ENCODE measurements at regions not wholly inside any gene's neighbourhood (a gene's known extent, or its start where the extent isn't known, plus 50 kb on each side); places are given as distances from the start of the nearest gene placed in this dataset.

DNA sequence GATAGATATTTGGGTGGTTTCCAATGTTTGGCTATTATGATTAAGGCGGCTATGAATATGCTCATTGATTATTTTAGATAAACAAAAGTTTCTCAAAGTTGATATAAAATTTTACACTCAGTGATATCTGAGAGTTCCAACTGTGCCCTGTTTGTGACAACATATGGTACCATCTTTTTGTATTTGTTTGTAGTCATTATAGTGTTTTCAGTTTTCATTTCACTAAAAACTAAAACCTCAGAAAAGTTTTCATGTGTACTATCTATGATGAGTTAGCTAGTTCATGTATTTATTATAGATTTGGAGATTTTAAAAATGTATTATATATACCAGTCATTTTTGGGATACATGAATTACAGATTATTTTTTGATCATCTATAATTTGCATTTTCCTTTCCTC, 1111.4 kb downstream of the CDH18 start:
- no peak for DNase-seq (ENCODE audit: low read depth)
- TF ChIP-seq, protein P1, sequence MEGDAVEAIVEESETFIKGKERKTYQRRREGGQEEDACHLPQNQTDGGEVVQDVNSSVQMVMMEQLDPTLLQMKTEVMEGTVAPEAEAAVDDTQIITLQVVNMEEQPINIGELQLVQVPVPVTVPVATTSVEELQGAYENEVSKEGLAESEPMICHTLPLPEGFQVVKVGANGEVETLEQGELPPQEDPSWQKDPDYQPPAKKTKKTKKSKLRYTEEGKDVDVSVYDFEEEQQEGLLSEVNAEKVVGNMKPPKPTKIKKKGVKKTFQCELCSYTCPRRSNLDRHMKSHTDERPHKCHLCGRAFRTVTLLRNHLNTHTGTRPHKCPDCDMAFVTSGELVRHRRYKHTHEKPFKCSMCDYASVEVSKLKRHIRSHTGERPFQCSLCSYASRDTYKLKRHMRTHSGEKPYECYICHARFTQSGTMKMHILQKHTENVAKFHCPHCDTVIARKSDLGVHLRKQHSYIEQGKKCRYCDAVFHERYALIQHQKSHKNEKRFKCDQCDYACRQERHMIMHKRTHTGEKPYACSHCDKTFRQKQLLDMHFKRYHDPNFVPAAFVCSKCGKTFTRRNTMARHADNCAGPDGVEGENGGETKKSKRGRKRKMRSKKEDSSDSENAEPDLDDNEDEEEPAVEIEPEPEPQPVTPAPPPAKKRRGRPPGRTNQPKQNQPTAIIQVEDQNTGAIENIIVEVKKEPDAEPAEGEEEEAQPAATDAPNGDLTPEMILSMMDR (IDR thresholded peaks at IDR 0.05; ENCODE audit: low read depth, low read length, missing control alignments) = no peak
- H3K4me3 ChIP-seq (ENCODE audit: low read depth, low read length) = no peak overlapping the region

DNA sequence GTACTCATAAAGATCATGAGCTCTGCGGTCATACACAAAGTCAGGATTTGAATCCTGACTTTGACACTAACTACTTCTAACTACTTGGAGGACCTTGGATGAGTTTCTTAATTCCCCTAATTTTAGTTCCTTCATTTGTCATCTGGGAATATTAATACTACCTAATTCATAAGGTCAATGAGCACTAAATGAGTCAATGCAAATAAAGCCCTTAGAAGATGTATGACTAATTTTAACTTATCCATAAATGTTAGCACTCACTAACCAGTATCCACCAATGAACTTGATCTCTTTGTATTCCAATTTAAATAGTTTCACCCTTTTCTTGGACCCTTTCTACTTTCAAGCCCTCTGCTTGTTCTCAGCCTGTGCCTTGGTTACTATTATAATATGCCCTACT, 1106.4 kb downstream of the CDH18 start:
- H3K4me3 ChIP-seq (ENCODE audit: low read depth, low read length) = no peak overlapping the region
- DNase-seq (ENCODE audit: low read depth) = no peak
- TF ChIP-seq, protein P1 (IDR thresholded peaks at IDR 0.05; ENCODE audit: low read depth, low read length, missing control alignments) = no peak

DNA sequence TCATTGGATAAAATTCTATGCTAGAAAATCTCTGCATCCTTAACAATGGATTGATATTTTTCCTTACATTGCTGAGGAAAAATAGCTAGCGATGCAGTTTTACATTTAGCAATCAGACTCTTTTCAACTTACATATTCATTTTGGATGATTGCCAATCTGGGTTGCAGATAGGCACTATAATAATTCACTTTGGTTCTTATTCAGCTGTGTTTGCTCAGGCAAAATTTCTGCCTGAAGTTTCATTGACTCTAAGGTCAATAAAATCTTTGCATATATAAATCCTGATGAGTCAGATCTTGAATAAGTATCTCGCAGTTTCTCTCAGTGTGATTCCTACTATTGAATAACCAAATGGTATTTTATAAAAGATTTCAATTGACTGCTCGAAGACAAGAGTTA, 1105.8 kb downstream of the CDH18 start:
- TF ChIP-seq, protein P1 (IDR thresholded peaks at IDR 0.05; ENCODE audit: low read depth, low read length, missing control alignments) = no peak
- H3K4me3 ChIP-seq (ENCODE audit: low read depth, low read length) = no peak overlapping the region
- DNase-seq (ENCODE audit: low read depth) = no peak

DNA sequence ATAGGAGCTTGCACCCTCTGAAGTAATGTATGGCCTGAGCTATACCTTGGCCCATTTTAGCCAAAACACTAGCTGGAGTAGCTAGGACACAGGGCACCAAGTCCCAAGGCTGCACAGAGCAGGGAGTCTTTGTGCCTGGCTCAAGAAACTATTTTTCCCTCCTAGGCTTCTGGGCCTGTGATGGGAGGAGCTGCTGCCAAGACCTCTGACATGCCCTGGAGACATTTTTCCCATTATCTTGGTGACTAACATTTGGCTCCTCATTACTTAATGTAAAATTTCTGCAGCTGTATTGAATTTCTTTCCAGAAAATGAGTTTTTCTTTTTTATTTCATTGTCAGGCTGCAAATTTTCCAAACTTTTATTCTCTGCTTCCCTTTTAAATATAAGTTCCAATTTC, 1099.2 kb downstream of the CDH18 start:
- TF ChIP-seq, protein P1 (IDR thresholded peaks at IDR 0.05; ENCODE audit: low read depth, low read length, missing control alignments) = no peak
- no peak overlapping the region for H3K4me3 ChIP-seq (ENCODE audit: low read depth, low read length)
- DNase-seq (ENCODE audit: low read depth) = no peak

DNA sequence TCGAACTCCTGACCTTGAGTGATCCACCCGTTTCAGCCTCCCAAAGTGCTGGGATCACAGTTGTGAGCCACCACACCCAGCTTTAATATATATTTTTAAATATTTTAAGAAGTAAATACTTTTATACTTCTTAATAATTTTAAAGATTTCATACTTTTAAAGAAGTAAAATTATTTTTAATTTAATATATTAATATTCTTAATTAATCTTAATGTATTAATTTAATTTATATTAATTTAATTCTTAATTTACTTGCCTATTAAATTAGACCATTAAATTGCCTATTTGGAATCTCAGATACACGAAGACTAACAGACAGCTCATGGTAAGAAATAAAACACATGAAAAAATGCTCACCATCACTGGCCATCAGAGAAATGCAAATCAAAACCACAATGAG, 1087.4 kb downstream of the CDH18 start:
- no peak overlapping the region for H3K4me3 ChIP-seq (ENCODE audit: low read depth, low read length)
- TF ChIP-seq, protein P1 (IDR thresholded peaks at IDR 0.05; ENCODE audit: low read depth, low read length, missing control alignments) = no peak
- DNase-seq (ENCODE audit: low read depth) = no peak

DNA sequence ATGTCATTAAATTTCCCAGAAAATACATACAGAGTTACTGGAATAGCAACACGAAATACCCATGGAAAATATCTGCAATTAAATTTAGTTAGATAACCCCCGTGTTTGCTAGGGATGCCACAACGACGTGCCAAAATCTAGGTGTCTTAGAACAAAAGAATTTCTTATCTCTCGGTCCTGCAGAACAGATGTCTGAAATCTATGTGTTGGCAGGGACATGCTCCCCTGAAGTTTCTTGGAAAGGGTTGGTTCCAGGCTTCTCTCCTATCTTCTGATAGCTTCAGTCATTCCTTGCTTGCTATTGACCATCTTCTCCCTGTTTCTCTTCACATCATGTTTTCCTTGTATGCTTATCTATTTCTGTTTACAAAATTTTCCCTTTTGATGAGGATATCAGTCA, 1067.0 kb downstream of the CDH18 start:
- H3K4me3 ChIP-seq (ENCODE audit: low read depth, low read length) = no peak overlapping the region
- DNase-seq (ENCODE audit: low read depth) = no peak
- TF ChIP-seq, protein P1 (IDR thresholded peaks at IDR 0.05; ENCODE audit: low read depth, low read length, missing control alignments) = no peak

DNA sequence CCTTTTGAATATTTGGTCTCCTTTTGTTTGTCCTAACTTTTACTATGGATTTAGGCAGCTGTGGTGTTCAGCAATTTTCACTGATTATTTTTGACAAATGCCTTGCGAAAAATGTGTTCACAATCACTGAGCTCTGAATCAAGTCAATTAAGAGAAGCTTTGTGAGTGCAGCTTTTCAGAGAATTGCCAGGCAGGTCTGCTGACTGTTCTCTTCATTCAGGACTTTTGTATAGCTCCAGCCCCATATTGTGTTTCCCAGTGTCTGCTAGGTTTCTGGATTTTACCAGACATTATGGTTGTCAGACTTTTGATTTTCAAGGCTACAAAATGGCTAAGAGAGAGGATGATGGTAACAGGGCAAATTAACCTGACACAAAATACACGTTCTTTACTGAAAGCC, 1055.9 kb downstream of the CDH18 start:
- TF ChIP-seq, protein P1 (IDR thresholded peaks at IDR 0.05; ENCODE audit: low read depth, low read length, missing control alignments) = no peak
- H3K4me3 ChIP-seq (ENCODE audit: low read depth, low read length) = no peak overlapping the region

More for the DNA sequence above, 1055.9 kb downstream of the CDH18 start:
- no peak for DNase-seq (ENCODE audit: low read depth)

Data from GM12864 (cell line).